ENCODE measurements at regions not wholly inside any gene's neighbourhood (a gene's known extent, or its start where the extent isn't known, plus 50 kb on each side); places are given as distances from the start of the nearest gene placed in this dataset.
"Not testable (repeated sequence)": the region's sequence is repeated elsewhere in the genome, so short reads cannot be mapped to it uniquely, and the experiment has no call there.

DNA sequence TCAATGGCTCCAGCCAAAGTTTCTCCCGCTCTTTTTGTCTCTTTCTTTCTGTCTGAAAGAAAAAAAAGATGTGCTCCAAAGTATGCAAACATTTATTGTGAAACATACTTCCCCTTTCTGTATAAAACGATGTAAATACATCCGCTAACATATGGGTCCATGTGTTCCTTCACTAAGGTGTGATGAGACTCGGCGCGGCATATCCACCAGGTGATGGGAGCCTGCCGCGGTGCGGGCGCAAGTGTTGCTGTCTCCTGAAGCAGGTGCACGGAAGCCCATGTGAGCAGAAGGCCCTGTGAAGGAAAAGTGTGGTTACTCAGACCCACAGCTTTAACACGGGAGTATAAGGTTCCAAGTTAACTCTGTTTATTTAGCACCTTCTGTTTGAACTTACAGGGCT is 466.6 kb upstream of the C1orf87 start:
- DNase-seq (ENCODE audit: low spot score), result no peak

DNA sequence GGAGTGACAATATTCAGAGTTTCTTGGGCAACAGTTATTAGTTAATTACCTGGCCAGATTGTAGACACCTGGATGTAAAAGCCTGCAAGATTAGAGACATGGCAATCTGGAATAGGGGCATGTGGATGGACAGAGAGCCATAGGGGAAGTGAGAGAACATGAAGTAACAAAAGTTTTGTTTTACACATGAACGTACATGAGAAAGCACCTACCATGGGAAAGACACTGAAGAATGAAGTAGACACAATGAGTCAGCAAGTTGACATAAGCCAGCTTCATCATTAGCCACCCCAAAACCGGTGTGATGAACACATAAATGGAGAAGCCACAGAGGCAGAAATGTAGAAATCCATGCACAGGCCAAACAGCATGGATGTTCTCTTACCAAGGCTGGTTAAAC is 462.1 kb upstream of the C1orf87 start:
- no peak for DNase-seq (ENCODE audit: low spot score)

GRCh38 chr1:60527567-60527966 is 454.0 kb upstream of the C1orf87 start:
- DNase-seq (ENCODE audit: low spot score), result no peak

- no peak for DNase-seq (ENCODE audit: low spot score)
Measured at GRCh38 chr1:60516996-60517395, 443.4 kb upstream of the C1orf87 start.

DNA sequence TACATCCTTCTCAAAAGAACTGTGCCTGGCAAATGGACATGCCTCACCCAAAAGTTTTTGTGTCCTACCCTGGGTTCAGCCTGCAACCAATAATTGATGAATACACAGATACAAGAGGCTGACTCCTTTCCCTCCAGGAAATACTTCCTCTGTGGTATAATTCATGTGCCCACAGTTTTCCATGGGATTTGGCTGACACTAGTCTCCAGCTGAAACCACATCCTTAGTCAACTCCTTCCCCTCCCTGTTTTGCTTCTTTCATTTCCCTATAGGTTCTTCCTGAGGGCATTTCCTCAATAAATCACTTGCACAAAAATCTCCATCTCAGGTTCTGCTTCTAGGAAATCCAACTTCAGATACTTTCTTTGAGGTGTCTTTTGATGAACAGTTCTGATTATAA is 436.6 kb upstream of the C1orf87 start:
- DNase-seq (ENCODE audit: low spot score), result no peak

DNA sequence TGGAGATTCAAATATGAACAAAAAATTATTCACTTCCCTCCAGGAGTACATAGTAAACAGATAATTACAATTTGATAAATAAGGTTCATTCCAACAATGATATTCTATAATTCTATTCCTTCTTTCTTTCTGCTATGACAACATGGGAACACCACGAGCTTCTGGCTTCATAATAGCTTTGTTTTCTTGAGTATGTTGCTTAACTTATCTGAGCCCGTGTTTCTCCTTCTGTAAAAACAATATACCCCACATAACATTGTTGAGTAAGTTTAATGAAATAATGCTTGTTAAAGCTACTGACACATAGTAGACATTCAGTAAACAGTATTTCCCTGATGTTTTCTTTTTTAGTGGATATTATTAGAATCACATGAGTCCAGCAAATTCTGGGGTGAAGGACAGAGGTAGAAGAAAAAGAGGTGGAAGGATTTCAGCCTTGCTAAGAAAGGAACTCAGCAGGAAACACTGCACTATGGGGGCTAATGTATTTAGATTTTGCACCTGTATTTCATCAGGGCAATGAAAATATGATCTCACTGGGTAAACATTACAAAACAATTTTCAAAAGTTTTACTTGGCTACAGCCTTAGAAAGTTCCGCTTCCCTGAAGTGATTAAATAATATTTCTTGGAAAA is 430.8 kb upstream of the C1orf87 start:
- DNase-seq (ENCODE audit: low spot score), result no peak

GRCh38 chr1:60503266-60503925 is 429.8 kb upstream of the C1orf87 start:
- no peak for DNase-seq (ENCODE audit: low spot score)

DNA sequence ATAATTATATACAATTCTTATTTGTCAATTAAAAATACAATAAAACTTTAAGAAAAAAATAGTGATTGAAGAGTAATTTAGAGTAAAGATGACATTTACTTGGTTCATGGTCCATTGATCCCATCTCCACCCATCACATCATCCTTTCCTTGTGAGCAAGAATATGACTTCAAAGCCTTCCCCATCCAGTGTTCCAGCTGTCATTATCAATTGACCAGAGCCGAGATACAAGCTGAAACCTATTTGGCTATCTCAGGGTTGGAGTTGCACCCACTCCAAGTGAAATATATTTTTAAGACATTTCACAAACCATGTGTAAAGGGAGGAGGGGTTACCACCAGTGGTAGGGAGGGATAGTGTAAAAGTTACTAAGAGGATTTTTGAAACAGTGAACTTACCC is 428.9 kb upstream of the C1orf87 start:
- DNase-seq (ENCODE audit: low spot score), result no peak

- DNase-seq (ENCODE audit: low spot score), result not testable (repeated sequence)
Measured at GRCh38 chr1:60489916-60490480, 416.4 kb upstream of the C1orf87 start.

GRCh38 chr1:60488847-60489246 is 415.3 kb upstream of the C1orf87 start:
- no peak for DNase-seq (ENCODE audit: low spot score)

DNA sequence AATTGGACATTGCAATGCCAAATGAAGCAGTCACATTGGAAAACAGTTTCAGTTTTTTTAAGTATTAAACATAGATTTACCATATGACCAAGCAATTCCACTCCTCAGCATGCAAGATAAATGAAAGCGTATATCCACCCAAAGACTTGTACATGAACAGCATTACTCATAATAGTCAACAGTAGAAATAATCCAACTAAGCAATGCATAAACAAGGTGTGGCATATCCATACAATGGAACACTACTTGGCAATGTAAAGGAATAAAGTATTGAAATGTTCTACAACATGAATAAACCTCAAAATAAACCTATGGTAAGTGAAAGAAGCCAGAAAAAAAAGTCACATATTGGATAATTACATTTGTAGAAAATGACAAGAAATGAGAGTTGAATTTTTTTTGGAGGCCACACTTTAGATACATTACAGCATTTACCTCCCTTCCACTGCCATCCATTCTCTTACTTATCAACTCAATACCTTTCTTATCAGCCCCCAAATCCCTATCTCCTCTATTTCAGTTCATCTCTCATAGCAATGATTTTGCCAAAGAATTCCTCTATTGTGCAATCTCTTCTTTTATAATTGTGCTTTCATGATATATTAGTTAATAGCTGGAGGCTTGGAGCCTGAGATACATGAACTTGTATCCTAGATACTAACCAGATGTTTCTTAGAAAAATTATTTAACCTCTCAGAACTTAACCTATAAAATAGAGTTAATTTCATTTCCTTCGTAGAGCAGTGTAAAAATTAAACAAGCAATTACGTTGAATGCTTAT is 414.2 kb upstream of the C1orf87 start:
- DNase-seq (ENCODE audit: low spot score), result no peak

DNA sequence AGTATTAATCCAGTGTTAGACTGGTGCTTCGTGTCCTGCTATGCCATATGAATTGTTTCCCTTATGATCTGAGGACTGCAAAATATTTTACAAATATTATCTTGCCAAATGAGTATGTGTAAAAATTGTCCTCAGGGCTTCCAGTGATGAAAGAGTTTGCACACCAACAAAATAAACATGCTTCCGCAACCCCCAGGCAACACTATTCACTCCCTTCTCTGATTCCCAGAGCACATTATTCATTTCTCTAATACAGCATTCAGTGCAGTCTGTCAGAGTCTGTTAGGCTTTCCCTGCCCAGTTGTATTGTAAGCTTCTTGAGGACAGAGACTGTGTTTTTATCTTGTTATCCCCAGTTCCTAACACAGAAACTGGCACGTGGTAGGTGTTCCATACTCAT is 409.9 kb upstream of the C1orf87 start:
- DNase-seq (ENCODE audit: low spot score), result no peak

DNA sequence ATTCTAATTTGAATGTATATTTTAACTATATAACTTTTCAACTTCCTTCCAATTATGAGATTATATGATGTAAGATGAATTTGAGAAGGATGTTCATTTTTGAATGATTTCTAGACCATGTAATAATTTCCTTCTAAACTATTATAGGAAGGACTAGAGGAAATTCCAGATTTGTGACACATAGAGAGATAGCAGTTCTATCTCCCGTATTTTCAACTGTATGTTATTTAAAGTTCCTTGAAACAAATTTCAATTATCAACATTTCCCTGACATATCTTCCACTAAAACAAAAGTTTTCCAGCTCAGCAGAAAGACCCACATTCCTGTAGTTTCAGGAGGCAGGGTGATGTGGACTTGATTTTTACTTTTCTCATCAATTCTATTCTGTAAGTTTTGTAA is 396.7 kb upstream of the C1orf87 start:
- DNase-seq (ENCODE audit: low spot score), result no peak

GRCh38 chr1:60463786-60464185 is 390.2 kb upstream of the C1orf87 start:
- no peak for DNase-seq (ENCODE audit: low spot score)

DNA sequence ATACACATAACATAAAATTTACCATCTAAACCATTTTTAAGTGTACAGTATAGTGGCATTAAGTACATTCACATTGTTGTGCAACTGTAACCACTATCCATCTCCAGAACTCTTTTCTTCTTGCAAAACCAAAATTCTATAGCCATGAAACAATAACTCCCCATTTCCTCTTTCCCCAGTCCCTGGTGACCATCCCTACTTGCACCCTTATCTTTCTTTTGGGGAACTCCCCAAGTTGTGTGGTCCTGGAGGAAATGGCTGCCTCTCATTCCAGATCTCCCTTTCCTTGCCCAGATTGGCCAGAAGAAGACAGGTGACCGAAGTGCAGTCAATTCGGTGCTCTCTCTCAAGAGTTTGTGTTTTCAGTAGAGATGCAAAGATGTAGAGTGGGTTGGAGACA is 389.6 kb upstream of the C1orf87 start:
- no peak for DNase-seq (ENCODE audit: low spot score)

DNA sequence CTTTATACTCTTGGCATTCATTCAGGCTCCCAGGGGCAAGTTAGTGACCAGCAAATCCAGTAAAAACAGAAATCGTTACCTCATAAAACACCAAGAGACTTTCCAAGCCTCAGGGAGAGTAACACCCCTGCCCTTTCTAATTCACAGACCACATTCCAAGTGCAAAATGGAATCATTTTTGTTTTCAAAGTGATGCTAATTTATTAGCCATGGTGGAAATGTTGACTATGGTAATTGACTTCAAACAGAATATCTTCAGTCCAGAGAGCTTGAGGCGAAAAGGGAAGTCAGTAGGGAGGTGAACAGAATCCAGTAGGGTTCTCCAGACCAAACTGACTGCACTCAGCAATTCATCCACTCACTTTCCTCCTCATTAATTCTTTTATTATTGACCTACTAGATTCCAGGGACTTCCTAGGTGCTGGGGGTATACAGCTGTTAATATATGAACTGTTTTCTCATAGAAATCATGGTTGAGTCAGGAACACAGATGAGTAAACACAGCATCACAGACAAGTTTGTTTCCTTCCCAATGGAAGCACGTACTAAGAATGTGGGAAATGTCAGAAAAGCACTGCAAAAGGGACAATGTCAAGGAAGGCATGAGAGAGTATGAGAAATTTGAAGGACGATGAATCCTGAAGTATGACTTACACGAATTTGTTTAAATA is 388.5 kb upstream of the C1orf87 start:
- DNase-seq (ENCODE audit: low spot score), result no peak

DNA sequence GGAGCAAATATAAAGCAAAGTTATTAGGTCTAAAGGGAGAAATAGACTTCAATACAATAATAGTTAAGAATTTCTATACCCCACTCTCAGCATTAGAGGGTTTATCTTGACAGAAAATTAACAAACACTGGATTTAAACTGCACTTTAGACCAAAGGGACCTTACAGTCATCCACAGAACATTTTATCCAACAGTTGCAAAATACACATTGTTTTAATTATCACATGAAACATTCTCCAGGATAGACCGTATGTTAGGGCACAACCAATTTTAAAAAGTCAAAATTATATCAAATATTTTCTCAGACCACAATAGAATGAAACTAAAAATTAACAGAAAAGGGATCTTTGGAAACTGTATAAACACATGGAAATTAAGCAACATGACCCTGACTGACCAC is 384.5 kb upstream of the C1orf87 start:
- DNase-seq (ENCODE audit: low spot score), result no peak

- no peak for DNase-seq (ENCODE audit: low spot score)
Measured at GRCh38 chr1:60449876-60450275, 376.3 kb upstream of the C1orf87 start.

GRCh38 chr1:60448850-60449249 is 375.3 kb upstream of the C1orf87 start:
- no peak for DNase-seq (ENCODE audit: low spot score)

- no peak for DNase-seq (ENCODE audit: low spot score)
Measured at GRCh38 chr1:60444680-60445079, 371.1 kb upstream of the C1orf87 start.

DNA sequence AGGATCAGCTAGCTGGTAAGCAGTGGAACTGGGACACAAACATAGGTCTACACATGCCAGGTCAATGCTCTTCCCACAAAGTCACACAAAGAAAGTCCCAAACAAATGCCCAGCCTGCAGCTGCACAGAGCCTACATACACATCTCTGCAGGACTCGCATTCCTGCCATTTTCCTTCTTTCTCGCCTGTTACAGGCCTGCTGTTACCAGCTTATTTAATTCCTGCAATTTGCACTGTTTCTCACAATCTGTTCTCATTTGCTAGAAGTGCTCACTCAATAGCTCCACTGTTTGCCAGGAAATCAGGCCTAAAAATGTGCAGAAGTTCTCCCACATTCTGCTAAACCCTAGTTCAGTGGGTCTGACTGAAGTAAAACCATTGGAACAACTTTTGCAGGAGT is 362.6 kb upstream of the C1orf87 start:
- no peak for DNase-seq (ENCODE audit: low spot score)

- no peak for DNase-seq (ENCODE audit: low spot score)
Measured at GRCh38 chr1:60431593-60431992, 358.0 kb upstream of the C1orf87 start.
